Adrenal gland (tissue), 9 donors: ENCODE measurements at regions not wholly inside any gene's neighbourhood (a gene's known extent, or its start where the extent isn't known, plus 50 kb on each side); places are given as distances from the start of the nearest gene placed in this dataset.

Source experiments
- DNase-seq, 7 donors: peaks; one replicate each; pipeline ENCODE4 v3.0.0-alpha.2; 2019 to 2020
- H3K27ac ChIP-seq, 5 donors: fragments of 200-600 bp; sonication (generic) in 4 of 5; 1 replicate in 3 of 5; 2 replicates in 2 of 5; pipeline versions ENCODE4 v1.5.1 to v1.8.0; 2016 to 2020; ENCODE audit warnings: mild to moderate bottlenecking in 1 of 5
- H3K27me3 ChIP-seq: fragments of 200-600 bp; 2 replicates; pipeline ENCODE4 v1.8.0; 2021
- H3K36me3 ChIP-seq, 2 donors: fragments of 200-600 bp; replicated peaks in 1 of 2; 1 replicate in 1 of 2; 2 replicates in 1 of 2; pipeline versions ENCODE4 v1.5.1 to v1.8.0; 2018 to 2022
- H3K4me1 ChIP-seq, 2 donors: fragments of 200-600 bp; replicated peaks in 1 of 2; 1 replicate in 1 of 2; 2 replicates in 1 of 2; pipeline versions ENCODE4 v1.5.1 to v1.8.0; 2018 to 2021
- H3K4me3 ChIP-seq, 4 donors: fragments of 200-600 bp; sonication (generic) in 3 of 4; one replicate each; pipeline ENCODE4 v1.5.1; 2016 to 2018
- H3K9me3 ChIP-seq, 3 donors: fragments of 200-600 bp; sonication (generic) in 1 of 3; replicated peaks in 1 of 3; 1 replicate in 2 of 3; 2 replicates in 1 of 3; pipeline versions ENCODE4 v1.5.1 to v1.8.0; 2016 to 2021
- POLR2A ChIP-seq, 2 donors: fragments of 450-650 bp; IDR thresholded peaks; one replicate each; pipeline ENCODE4 v1.6.1; 2017; ENCODE audit warnings: antibody characterized with exemption in 2 of 2, mild to moderate bottlenecking in 2 of 2, moderate library complexity in 1 of 2
- WGBS, 4 donors: extraction: QIAGEN DNeasy Blood & Tissue Kit in 2 of 4; methylation state at CpG; one replicate each; pipeline versions ENCODE4 v1.1.5 to v1.1.7; 2013 to 2017; 5-methylcytosine and 5-hydroxymethylcytosine counted together
- intact Hi-C, 2 donors: fragments of 100-400 bp; cut with DNase I; formaldehyde crosslinking; loops; one replicate each; pipeline versions ENCODE4 v1.14.1 to v1.15.0; 2022 to 2023
- TF ChIP-seq, protein P1 (sequence below), 6 experiments: fragments of 450-650 bp in 4 of 6; fragments of 200-600 bp in 2 of 6; sonication (generic) in 1 of 6; IDR thresholded peaks; 1 replicate in 5 of 6; 2 replicates in 1 of 6; pipeline versions ENCODE4 v1.5.1 to v1.8.0; 2016 to 2021; ENCODE audit warnings: antibody characterized with exemption in 6 of 6, mild to moderate bottlenecking in 2 of 6, moderate library complexity in 1 of 6
- donor health status: healthy with polysubstance abuse.
- donor health status: Bipolar disorder and iron deficiency.
- donor health status: DM: yes; HTN: yes; CAD: no.
- donor health status: DM: no; HTN: no; CAD: no.
- donor health status: DM: no; HTN: no; CAD: no.

DNA sequence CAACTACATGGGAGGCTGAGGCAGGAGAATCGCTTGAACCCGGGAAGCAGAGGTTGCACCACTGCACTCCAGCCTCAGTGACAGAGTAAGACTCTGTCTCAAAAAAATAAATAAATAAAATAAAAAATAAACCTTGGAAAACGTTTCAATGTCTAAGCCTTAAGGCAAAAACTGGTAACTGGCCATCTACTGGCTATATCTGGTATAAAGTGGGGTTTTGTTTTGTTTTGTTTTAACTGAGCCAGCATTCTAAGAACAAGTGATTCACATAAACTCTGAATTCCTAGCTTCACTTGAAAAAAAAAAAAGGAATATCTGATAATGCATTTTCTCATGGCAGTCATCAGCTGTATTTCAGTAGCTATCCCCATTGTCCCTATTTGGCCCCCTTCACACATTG, 126.1 kb upstream of the EFNA5 start:
- no peaks in the 10 kb centered on the region for H3K4me1 ChIP-seq
- no peaks in the 10 kb centered on the region for H3K36me3 ChIP-seq
- H3K27ac ChIP-seq, result no peak overlapping the region
- intact Hi-C loops, result no loop called here
- TF ChIP-seq POLR2A (IDR thresholded peaks at IDR 0.05), result no peak
- TF ChIP-seq, protein P1, sequence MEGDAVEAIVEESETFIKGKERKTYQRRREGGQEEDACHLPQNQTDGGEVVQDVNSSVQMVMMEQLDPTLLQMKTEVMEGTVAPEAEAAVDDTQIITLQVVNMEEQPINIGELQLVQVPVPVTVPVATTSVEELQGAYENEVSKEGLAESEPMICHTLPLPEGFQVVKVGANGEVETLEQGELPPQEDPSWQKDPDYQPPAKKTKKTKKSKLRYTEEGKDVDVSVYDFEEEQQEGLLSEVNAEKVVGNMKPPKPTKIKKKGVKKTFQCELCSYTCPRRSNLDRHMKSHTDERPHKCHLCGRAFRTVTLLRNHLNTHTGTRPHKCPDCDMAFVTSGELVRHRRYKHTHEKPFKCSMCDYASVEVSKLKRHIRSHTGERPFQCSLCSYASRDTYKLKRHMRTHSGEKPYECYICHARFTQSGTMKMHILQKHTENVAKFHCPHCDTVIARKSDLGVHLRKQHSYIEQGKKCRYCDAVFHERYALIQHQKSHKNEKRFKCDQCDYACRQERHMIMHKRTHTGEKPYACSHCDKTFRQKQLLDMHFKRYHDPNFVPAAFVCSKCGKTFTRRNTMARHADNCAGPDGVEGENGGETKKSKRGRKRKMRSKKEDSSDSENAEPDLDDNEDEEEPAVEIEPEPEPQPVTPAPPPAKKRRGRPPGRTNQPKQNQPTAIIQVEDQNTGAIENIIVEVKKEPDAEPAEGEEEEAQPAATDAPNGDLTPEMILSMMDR (IDR thresholded peaks at IDR 0.05), result no peak
- no peaks in the 10 kb centered on the region for H3K9me3 ChIP-seq
- 70 to 80% (median 76%) methylated on average over 3 of the region's 3 CpGs for WGBS, 4 donors
- H3K27me3 ChIP-seq, result no peaks in the 10 kb centered on the region
- DNase-seq, result no peak
- no peak overlapping the region for H3K4me3 ChIP-seq

- H3K27me3 ChIP-seq, result no peaks in the 10 kb centered on the region
- TF ChIP-seq, protein P1 (IDR thresholded peaks at IDR 0.05), result no peak
- TF ChIP-seq POLR2A (IDR thresholded peaks at IDR 0.05), result no peak
- H3K36me3 ChIP-seq, result no peaks in the 10 kb centered on the region
- no peaks in the 10 kb centered on the region for H3K9me3 ChIP-seq
- peak in 6 of 7 donors; percentile 22 to 76 (median 53) for DNase-seq
- intact Hi-C loops, result no loop called here
- H3K4me3 ChIP-seq, result no peak overlapping the region
- WGBS, 4 donors, result 30 to 36% (median 32%) methylated on average over 3 of the region's 3 CpGs
- no peak overlapping the region for H3K27ac ChIP-seq
- no peaks in the 10 kb centered on the region for H3K4me1 ChIP-seq
These were observed 124.0 kb upstream of the EFNA5 start for GRCh38 chr5:107794741-107795140.

DNA sequence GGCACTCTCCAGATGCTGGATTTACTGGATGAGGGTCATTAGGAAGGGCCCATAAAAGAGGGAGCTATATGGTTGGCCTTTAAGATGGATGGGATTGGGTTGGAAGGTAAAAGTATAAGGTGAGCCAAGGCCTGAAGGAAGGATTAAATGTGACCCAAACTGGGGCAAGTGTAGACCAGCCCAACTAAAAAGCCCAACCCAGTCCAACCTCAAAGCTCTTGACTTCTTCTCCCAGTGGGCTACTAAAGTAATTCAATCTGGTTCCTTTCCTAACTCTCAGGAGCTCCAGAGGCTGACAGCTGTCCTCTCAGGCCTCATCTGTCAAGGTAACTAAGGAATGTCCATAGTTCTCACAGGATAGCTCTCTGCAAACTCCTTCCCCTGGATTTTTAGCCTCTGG, 122.2 kb upstream of the EFNA5 start:
- intact Hi-C loops, result no loop called here
- TF ChIP-seq, protein P1 (IDR thresholded peaks at IDR 0.05), result no peak
- TF ChIP-seq POLR2A (IDR thresholded peaks at IDR 0.05), result no peak

GRCh38 chr5:107790671-107791070, 119.9 kb upstream of the EFNA5 start:
- no peaks in the 10 kb centered on the region for H3K9me3 ChIP-seq
- H3K27ac ChIP-seq, result no peak overlapping the region
- no peaks in the 10 kb centered on the region for H3K27me3 ChIP-seq
- no peak for DNase-seq
- H3K4me1 ChIP-seq, result no peaks in the 10 kb centered on the region
- intact Hi-C loops, result no loop called here
- no peaks in the 10 kb centered on the region for H3K36me3 ChIP-seq
- no peak for TF ChIP-seq POLR2A (IDR thresholded peaks at IDR 0.05)
- H3K4me3 ChIP-seq, result no peak overlapping the region
- 72 to 95% (median 86%) methylated on average over 4 of the region's 4 CpGs for WGBS, 4 donors

More for the DNA sequence above, 122.2 kb upstream of the EFNA5 start:
- Histone ChIP-seq H3K9me3 (no peaks in the 10 kb centered on the region), H3K36me3 (no peaks in the 10 kb centered on the region), H3K27me3 (no peaks in the 10 kb centered on the region), H3K4me1 (no peaks in the 10 kb centered on the region), H3K4me3 (no peak overlapping the region), H3K27ac (no peak overlapping the region)
- DNase-seq, result no peak

GRCh38 chr5:107786424-107786823, 115.7 kb upstream of the EFNA5 start:
- TF ChIP-seq, protein P1 (IDR thresholded peaks at IDR 0.05), result no peak
- no peak for TF ChIP-seq POLR2A (IDR thresholded peaks at IDR 0.05)
- intact Hi-C loops, result no loop called here
- no peak for DNase-seq
- Histone ChIP-seq H3K9me3 (no peaks in the 10 kb centered on the region), H3K36me3 (no peaks in the 10 kb centered on the region), H3K4me1 (no peaks in the 10 kb centered on the region), H3K4me3 (no peak overlapping the region), H3K27me3 (no peaks in the 10 kb centered on the region), H3K27ac (no peak overlapping the region)
- WGBS, 4 donors, result 77 to 100% (median 89%) methylated on average over 1 of the region's 1 CpG
